NT2/D1 (cell line): ENCODE measurements at regions not wholly inside any gene's neighbourhood (a gene's known extent, or its start where the extent isn't known, plus 50 kb on each side); places are given as distances from the start of the nearest gene placed in this dataset.

Experiments used
- SUZ12 ChIP-seq: IDR thresholded peaks from 2 replicates; pipeline ENCODE4 v1.6.1; 2011; ENCODE audit not compliant: insufficient read length, insufficient read depth; ENCODE audit errors: extremely low read depth
- YY1 ChIP-seq: IDR thresholded peaks from 2 replicates; pipeline ENCODE4 v1.6.1; 2011; ENCODE audit not compliant: insufficient read length, insufficient read depth

- TF ChIP-seq YY1 = no peak
- no peak for TF ChIP-seq SUZ12
These were observed 140.4 kb upstream of the WWC1 start for GRCh38 chr5:168151041-168151440.
